ENCODE measurements at regions not wholly inside any gene's neighbourhood (a gene's known extent, or its start where the extent isn't known, plus 50 kb on each side); places are given as distances from the start of the nearest gene placed in this dataset.
A peak's percentile ranks its signal among the peaks of the same experiment; 100 is the strongest.

- TF ChIP-seq POLR2AphosphoS5 (IDR thresholded peaks at IDR 0.05; ENCODE audit: insufficient read depth in 1 of 2, low read depth in 1 of 2), result no peak
- TF ChIP-seq POLR2A (IDR thresholded peaks at IDR 0.05), result no peak
- TF ChIP-seq, protein P1, sequence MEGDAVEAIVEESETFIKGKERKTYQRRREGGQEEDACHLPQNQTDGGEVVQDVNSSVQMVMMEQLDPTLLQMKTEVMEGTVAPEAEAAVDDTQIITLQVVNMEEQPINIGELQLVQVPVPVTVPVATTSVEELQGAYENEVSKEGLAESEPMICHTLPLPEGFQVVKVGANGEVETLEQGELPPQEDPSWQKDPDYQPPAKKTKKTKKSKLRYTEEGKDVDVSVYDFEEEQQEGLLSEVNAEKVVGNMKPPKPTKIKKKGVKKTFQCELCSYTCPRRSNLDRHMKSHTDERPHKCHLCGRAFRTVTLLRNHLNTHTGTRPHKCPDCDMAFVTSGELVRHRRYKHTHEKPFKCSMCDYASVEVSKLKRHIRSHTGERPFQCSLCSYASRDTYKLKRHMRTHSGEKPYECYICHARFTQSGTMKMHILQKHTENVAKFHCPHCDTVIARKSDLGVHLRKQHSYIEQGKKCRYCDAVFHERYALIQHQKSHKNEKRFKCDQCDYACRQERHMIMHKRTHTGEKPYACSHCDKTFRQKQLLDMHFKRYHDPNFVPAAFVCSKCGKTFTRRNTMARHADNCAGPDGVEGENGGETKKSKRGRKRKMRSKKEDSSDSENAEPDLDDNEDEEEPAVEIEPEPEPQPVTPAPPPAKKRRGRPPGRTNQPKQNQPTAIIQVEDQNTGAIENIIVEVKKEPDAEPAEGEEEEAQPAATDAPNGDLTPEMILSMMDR (IDR thresholded peaks at IDR 0.05), result no peak
- intact Hi-C loops (cut with DNase I), result no loop called here
- Histone ChIP-seq H3K4me1 (no peaks in the 10 kb centered on the region), H3K4me3 (no peak overlapping the region), H3K9me3 (no peaks in the 10 kb centered on the region), H3K27me3 (no peaks in the 10 kb centered on the region), H3K36me3 (no peaks in the 10 kb centered on the region), H3K27ac (no peak overlapping the region)
- no peak for DNase-seq (ENCODE audit: extremely low spot score in 2 of 2)
Observed at GRCh38 chr3:99049164-99049563, 147.7 kb upstream of the DCBLD2 start.

- Histone ChIP-seq H3K9me3 (no peaks in the 10 kb centered on the region), H3K4me1 (no peaks in the 10 kb centered on the region), H3K27me3 (no peaks in the 10 kb centered on the region), H3K36me3 (no peaks in the 10 kb centered on the region), H3K27ac (no peak overlapping the region), H3K4me3 (no peak overlapping the region)
- DNase-seq (ENCODE audit: extremely low spot score in 2 of 2), result no peak
- intact Hi-C loops (cut with DNase I), result no loop called here
- TF ChIP-seq, protein P1 (IDR thresholded peaks at IDR 0.05), result no peak
- TF ChIP-seq POLR2AphosphoS5 (IDR thresholded peaks at IDR 0.05; ENCODE audit: insufficient read depth in 1 of 2, low read depth in 1 of 2) (no peak), POLR2A (IDR thresholded peaks at IDR 0.05) (no peak)
Observed at GRCh38 chr3:99041747-99042146, 140.3 kb upstream of the DCBLD2 start.

DNA sequence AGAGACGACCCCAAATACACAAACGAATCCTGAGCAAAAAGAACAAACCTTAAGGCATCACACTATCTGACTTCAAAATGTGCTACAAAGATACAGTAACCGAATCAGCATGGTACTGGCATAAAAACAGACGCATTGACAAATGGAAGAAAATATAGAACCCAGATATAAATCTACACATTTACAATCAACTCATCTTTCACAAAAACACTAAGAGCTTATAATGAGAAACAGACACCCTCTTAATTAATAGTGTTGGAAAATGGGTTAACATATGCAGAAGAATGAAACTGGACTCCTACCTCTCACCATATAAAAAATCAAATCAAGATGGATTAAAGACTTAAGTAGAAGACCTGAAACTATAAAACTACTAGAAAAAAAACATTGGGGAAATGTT lies 130.3 kb upstream of the DCBLD2 start:
- intact Hi-C loops (cut with DNase I), result loop anchor here (5.0 kb wide), 1 partner anchor 766 kb away; no protein-coding TSS in a partner anchor
- Histone ChIP-seq H3K27me3 (no peaks in the 10 kb centered on the region), H3K9me3 (no peaks in the 10 kb centered on the region), H3K4me1 (no peaks in the 10 kb centered on the region), H3K27ac (no peak overlapping the region), H3K36me3 (no peaks in the 10 kb centered on the region), H3K4me3 (no peak overlapping the region)
- TF ChIP-seq, protein P1 (IDR thresholded peaks at IDR 0.05), result no peak
- TF ChIP-seq POLR2A (IDR thresholded peaks at IDR 0.05) (no peak), POLR2AphosphoS5 (IDR thresholded peaks at IDR 0.05; ENCODE audit: insufficient read depth in 1 of 2, low read depth in 1 of 2) (no peak)
- DNase-seq (ENCODE audit: extremely low spot score in 2 of 2), result no peak

DNA sequence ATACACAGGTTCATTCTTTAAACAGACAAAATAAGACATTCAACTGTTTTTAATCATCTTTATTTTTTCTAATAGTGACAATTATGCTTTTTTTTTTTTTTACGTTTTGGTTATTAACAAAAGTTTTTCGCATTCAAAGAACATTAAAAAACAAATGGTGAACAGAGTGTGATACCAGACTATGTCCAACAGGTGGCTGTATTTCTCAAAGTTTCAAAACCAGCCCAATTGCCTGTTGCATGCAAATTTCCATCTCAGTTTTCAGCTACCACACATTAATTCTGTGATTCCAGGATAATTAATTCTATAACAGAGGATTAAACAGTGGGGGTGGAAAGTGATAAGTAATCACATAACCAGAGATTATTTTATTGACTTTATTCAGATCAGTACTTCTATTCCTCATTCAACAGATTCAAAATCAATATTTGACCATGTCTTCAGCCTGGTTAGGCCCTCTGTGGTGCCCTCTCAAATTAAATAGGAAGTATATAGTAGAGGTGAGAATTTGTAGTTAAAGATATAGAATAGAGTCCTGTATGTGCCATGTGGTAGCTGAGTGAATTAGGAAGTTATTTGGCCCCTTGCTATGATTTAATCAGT lies 122.2 kb upstream of the DCBLD2 start:
- Histone ChIP-seq H3K27me3 (no peaks in the 10 kb centered on the region), H3K4me1 (no peaks in the 10 kb centered on the region), H3K36me3 (no peaks in the 10 kb centered on the region), H3K27ac (no peak overlapping the region), H3K9me3 (no peaks in the 10 kb centered on the region), H3K4me3 (no peak overlapping the region)
- TF ChIP-seq POLR2A (IDR thresholded peaks at IDR 0.05), result no peak
- TF ChIP-seq, protein P1 (IDR thresholded peaks at IDR 0.05), result peak; percentile 37 to 68 (median 57)
- DNase-seq (ENCODE audit: extremely low spot score in 2 of 2), result no peak
- intact Hi-C loops (cut with DNase I), result loop anchor here (10.0 kb wide), 1 partner anchor 731 kb away; no protein-coding TSS in a partner anchor

- Histone ChIP-seq H3K4me1 (no peaks in the 10 kb centered on the region), H3K4me3 (no peak overlapping the region), H3K27me3 (no peaks in the 10 kb centered on the region), H3K36me3 (no peaks in the 10 kb centered on the region), H3K9me3 (no peaks in the 10 kb centered on the region), H3K27ac (no peak overlapping the region)
- DNase-seq (ENCODE audit: extremely low spot score in 2 of 2), result no peak
- intact Hi-C loops (cut with DNase I), result loop anchor here (10.0 kb wide), 1 partner anchor 733 kb away; no protein-coding TSS in a partner anchor
- TF ChIP-seq POLR2A (IDR thresholded peaks at IDR 0.05), result no peak
- TF ChIP-seq, protein P1 (IDR thresholded peaks at IDR 0.05), result no peak
- no peak for TF ChIP-seq POLR2AphosphoS5 (IDR thresholded peaks at IDR 0.05; ENCODE audit: insufficient read depth in 1 of 2, low read depth in 1 of 2)
Observed at GRCh38 chr3:99021466-99021865, 120.0 kb upstream of the DCBLD2 start.
